ENCODE measurements at regions not wholly inside any gene's neighbourhood (a gene's known extent, or its start where the extent isn't known, plus 50 kb on each side); places are given as distances from the start of the nearest gene placed in this dataset.
"Not testable (repeated sequence)": the region's sequence is repeated elsewhere in the genome, so short reads cannot be mapped to it uniquely, and the experiment has no call there.

GRCh38 chr4:97072666-97073065 lies 1070.6 kb downstream of the STPG2 start:
- no peaks in the 10 kb centered on the region for H3K4me1 ChIP-seq
- no peaks in the 10 kb centered on the region for H3K27me3 ChIP-seq
- no peak overlapping the region for H3K4me3 ChIP-seq
- H3K9me3 ChIP-seq: no peaks in the 10 kb centered on the region
- H3K36me3 ChIP-seq: no peaks in the 10 kb centered on the region
- TF ChIP-seq, protein P1, sequence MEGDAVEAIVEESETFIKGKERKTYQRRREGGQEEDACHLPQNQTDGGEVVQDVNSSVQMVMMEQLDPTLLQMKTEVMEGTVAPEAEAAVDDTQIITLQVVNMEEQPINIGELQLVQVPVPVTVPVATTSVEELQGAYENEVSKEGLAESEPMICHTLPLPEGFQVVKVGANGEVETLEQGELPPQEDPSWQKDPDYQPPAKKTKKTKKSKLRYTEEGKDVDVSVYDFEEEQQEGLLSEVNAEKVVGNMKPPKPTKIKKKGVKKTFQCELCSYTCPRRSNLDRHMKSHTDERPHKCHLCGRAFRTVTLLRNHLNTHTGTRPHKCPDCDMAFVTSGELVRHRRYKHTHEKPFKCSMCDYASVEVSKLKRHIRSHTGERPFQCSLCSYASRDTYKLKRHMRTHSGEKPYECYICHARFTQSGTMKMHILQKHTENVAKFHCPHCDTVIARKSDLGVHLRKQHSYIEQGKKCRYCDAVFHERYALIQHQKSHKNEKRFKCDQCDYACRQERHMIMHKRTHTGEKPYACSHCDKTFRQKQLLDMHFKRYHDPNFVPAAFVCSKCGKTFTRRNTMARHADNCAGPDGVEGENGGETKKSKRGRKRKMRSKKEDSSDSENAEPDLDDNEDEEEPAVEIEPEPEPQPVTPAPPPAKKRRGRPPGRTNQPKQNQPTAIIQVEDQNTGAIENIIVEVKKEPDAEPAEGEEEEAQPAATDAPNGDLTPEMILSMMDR (IDR thresholded peaks at IDR 0.05): no peak
- no peak for TF ChIP-seq POLR2A (IDR thresholded peaks at IDR 0.05)
- intact Hi-C loops (cut with DNase I; ENCODE audit: low total_unique reads): no loop called here
- DNase-seq: no peak
- H3K27ac ChIP-seq: no peak overlapping the region

DNA sequence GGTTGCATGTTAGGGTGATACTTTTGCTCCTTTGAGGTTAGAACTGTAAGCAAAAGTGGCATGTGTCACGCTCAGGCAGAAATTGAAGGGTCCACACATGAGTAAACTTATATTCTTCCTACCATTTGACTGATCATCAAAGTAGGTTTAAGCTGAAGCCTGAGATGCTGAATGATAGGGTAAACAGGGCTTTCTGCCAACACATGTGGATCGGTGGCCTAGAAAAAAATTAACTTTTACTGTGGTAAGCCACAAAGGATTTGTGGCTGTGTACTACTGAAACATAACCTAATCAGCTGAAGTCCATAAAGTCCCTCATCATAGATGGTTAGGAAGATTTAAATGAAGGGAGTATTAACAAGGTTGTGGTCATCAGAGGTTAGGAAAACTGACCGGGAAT lies 1070.1 kb downstream of the STPG2 start:
- TF ChIP-seq POLR2A (IDR thresholded peaks at IDR 0.05): no peak
- TF ChIP-seq, protein P1 (IDR thresholded peaks at IDR 0.05): no peak
- Histone ChIP-seq H3K27ac (no peak overlapping the region), H3K4me1 (no peaks in the 10 kb centered on the region), H3K27me3 (no peaks in the 10 kb centered on the region), H3K36me3 (no peaks in the 10 kb centered on the region), H3K4me3 (no peak overlapping the region), H3K9me3 (no peaks in the 10 kb centered on the region)
- no peak for DNase-seq
- intact Hi-C loops (cut with DNase I; ENCODE audit: low total_unique reads): no loop called here

GRCh38 chr4:97074531-97074930 lies 1068.7 kb downstream of the STPG2 start:
- no peaks in the 10 kb centered on the region for H3K4me1 ChIP-seq
- H3K4me3 ChIP-seq: no peak overlapping the region
- H3K9me3 ChIP-seq: no peaks in the 10 kb centered on the region
- DNase-seq: no peak
- intact Hi-C loops (cut with DNase I; ENCODE audit: low total_unique reads): no loop called here
- no peak overlapping the region for H3K27ac ChIP-seq
- TF ChIP-seq, protein P1 (IDR thresholded peaks at IDR 0.05): no peak
- no peak for TF ChIP-seq POLR2A (IDR thresholded peaks at IDR 0.05)
- no peaks in the 10 kb centered on the region for H3K27me3 ChIP-seq
- H3K36me3 ChIP-seq: no peaks in the 10 kb centered on the region

- DNase-seq: no peak
- no peak for TF ChIP-seq POLR2A (IDR thresholded peaks at IDR 0.05)
- TF ChIP-seq, protein P1 (IDR thresholded peaks at IDR 0.05): no peak
- no peaks in the 10 kb centered on the region for H3K36me3 ChIP-seq
- no peaks in the 10 kb centered on the region for H3K27me3 ChIP-seq
- H3K27ac ChIP-seq: no peak overlapping the region
- no peaks in the 10 kb centered on the region for H3K9me3 ChIP-seq
- H3K4me1 ChIP-seq: no peaks in the 10 kb centered on the region
- H3K4me3 ChIP-seq: no peak overlapping the region
- intact Hi-C loops (cut with DNase I; ENCODE audit: low total_unique reads): no loop called here
Measured at GRCh38 chr4:97081951-97082350, 1061.3 kb downstream of the STPG2 start.

DNA sequence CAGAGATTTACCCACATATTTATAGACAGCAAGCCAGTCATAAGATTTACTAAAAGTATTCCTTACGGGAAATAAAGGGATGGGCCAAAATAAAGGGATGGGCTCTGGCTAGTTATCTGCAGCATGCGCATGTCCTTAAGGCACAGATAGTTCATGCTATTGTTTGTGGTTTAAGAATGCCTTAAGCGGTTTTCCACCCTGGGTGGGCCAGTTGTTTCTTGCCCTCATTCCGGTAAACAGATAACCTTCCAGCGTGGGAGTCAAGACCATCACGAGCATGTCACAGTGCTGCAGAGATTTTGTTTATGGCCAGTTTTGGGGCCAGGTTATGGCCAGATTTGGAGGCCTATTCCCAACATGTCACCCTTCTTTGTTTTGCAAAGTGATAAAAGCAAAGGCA lies 1046.2 kb downstream of the STPG2 start:
- H3K4me3 ChIP-seq; H3K27me3 ChIP-seq; H3K36me3 ChIP-seq; intact Hi-C loops (cut with DNase I; ENCODE audit: low total_unique reads); DNase-seq; H3K4me1 ChIP-seq; H3K27ac ChIP-seq; H3K9me3 ChIP-seq: not testable (repeated sequence)

GRCh38 chr4:97101171-97101570 lies 1042.1 kb downstream of the STPG2 start:
- H3K9me3 ChIP-seq; H3K27ac ChIP-seq; H3K4me3 ChIP-seq; intact Hi-C loops (cut with DNase I; ENCODE audit: low total_unique reads); H3K4me1 ChIP-seq; H3K27me3 ChIP-seq; H3K36me3 ChIP-seq; DNase-seq: not testable (repeated sequence)
